Mucosa of descending colon (tissue), 3 donors: ENCODE measurements at regions not wholly inside any gene's neighbourhood (a gene's known extent, or its start where the extent isn't known, plus 50 kb on each side); places are given as distances from the start of the nearest gene placed in this dataset.

ENCODE experiments used
- ATAC-seq: fragments of 200-7000 bp; cut with Tn5 transposase; one replicate; pipeline ENCODE4 v1.9.1; 2020; ENCODE audit warnings: mild to moderate bottlenecking, moderate library complexity
- DNase-seq, 3 donors: peaks; one replicate each; pipeline ENCODE4 v3.0.0-alpha.2; 2020
- H3K36me3 ChIP-seq: fragments of 200-600 bp; one replicate; pipeline ENCODE4 v1.8.0; 2021; ENCODE audit warnings: low read depth, mild to moderate bottlenecking
- H3K4me1 ChIP-seq: fragments of 200-600 bp; one replicate; pipeline ENCODE4 v1.8.0; 2021; ENCODE audit warnings: low read depth, mild to moderate bottlenecking
- H3K4me3 ChIP-seq: fragments of 200-600 bp; one replicate; pipeline ENCODE4 v1.8.0; 2021; ENCODE audit warnings: mild to moderate bottlenecking
- H3K9me3 ChIP-seq: fragments of 200-600 bp; one replicate; pipeline ENCODE4 v1.8.0; 2021; ENCODE audit warnings: mild to moderate bottlenecking
- intact Hi-C, 2 donors: fragments of 100-400 bp; cut with DNase I in 1 of 2; cut with micrococcal nuclease in 1 of 2; formaldehyde crosslinking; loops; one replicate each; pipeline versions ENCODE4 v1.11.0 to v1.11.1; 2022; cut with DNase I, micrococcal nuclease
- TF ChIP-seq, protein P1 (sequence below): fragments of 200-600 bp; IDR thresholded peaks from one replicate; pipeline ENCODE4 v1.8.0; 2022; ENCODE audit warnings: antibody characterized with exemption, mild to moderate bottlenecking
- donor health status: DM: no; HTN: no; CAD: no; lungs with moderate emphysema.
- donor health status: DM: no; HTN: no; CAD: no.
- donor health status: DM: no; HTN: yes; CAD: no.

DNA sequence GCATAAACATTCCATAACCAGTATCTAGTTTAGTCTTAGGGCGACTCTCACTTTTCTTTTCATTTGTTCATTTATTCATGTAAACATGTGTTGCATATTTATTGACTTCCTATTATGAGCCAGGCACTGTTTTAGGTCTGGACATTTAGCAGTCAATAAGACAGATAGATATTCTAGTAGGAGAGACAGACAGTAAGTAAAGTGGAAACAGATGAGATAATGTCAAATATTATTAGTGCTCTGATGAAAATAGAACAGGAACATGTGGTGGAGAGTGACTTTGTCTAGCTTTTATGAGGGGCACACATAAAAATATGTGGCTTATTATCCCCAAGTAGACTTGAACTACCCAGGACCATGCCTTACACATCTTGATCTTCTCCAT, 193.0 kb downstream of the NDFIP2 start:
- DNase-seq = no peak
- no peaks in the 10 kb centered on the region for H3K36me3 ChIP-seq
- no peak for ATAC-seq
- no peaks in the 10 kb centered on the region for H3K9me3 ChIP-seq
- TF ChIP-seq, protein P1, sequence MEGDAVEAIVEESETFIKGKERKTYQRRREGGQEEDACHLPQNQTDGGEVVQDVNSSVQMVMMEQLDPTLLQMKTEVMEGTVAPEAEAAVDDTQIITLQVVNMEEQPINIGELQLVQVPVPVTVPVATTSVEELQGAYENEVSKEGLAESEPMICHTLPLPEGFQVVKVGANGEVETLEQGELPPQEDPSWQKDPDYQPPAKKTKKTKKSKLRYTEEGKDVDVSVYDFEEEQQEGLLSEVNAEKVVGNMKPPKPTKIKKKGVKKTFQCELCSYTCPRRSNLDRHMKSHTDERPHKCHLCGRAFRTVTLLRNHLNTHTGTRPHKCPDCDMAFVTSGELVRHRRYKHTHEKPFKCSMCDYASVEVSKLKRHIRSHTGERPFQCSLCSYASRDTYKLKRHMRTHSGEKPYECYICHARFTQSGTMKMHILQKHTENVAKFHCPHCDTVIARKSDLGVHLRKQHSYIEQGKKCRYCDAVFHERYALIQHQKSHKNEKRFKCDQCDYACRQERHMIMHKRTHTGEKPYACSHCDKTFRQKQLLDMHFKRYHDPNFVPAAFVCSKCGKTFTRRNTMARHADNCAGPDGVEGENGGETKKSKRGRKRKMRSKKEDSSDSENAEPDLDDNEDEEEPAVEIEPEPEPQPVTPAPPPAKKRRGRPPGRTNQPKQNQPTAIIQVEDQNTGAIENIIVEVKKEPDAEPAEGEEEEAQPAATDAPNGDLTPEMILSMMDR = no peak
- H3K4me1 ChIP-seq = no peaks in the 10 kb centered on the region
- H3K4me3 ChIP-seq = no peak overlapping the region
- intact Hi-C loops = no loop called here

- intact Hi-C loops = no loop called here
- H3K36me3 ChIP-seq = no peaks in the 10 kb centered on the region
- TF ChIP-seq, protein P1 = no peak
These were observed 192.5 kb downstream of the NDFIP2 start for GRCh38 chr13:79673310-79673992.

GRCh38 chr13:79671420-79671819, 190.5 kb downstream of the NDFIP2 start:
- no peaks in the 10 kb centered on the region for H3K9me3 ChIP-seq
- H3K4me3 ChIP-seq = no peak overlapping the region
- H3K36me3 ChIP-seq = no peaks in the 10 kb centered on the region
- ATAC-seq = no peak
- TF ChIP-seq, protein P1 = no peak
- no peaks in the 10 kb centered on the region for H3K4me1 ChIP-seq
- DNase-seq = no peak
- intact Hi-C loops = no loop called here

More at GRCh38 chr13:79673310-79673992, 192.5 kb downstream of the NDFIP2 start:
- Histone ChIP-seq H3K4me1 (no peaks in the 10 kb centered on the region), H3K9me3 (no peaks in the 10 kb centered on the region), H3K4me3 (no peak overlapping the region)
- ATAC-seq (no peak), DNase-seq (no peak)

DNA sequence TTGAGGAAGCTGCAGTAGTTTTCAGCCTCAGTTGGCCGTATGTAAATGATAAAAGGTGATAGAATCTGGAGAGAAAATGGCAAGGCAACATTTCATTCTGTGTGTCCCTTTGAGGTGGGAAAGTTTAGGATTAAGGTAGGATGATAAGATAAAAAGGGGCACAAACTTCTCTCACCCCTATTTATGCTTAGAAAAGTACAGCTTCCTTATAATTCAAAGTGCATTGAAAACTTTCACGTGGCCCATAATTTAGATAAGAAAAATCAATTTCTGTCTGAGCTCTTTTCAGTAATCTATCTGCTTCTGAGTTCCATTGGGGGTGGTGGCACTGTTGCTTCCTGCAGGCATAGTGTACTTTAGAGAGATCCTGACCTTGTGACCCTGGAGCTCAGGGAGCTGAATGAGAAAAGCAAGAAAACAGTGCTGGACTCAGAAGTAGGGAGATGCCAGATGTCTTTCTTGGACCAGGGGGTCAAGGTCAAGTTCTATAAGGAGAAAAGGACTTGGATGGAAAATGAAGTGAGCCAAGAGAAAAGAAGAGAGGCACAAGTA, 187.3 kb downstream of the NDFIP2 start:
- no peak for DNase-seq
- Histone ChIP-seq H3K4me3 (no peak overlapping the region), H3K9me3 (no peaks in the 10 kb centered on the region), H3K36me3 (no peaks in the 10 kb centered on the region), H3K4me1 (no peaks in the 10 kb centered on the region)
- intact Hi-C loops = no loop called here
- TF ChIP-seq, protein P1 = no peak
- no peak for ATAC-seq

DNA sequence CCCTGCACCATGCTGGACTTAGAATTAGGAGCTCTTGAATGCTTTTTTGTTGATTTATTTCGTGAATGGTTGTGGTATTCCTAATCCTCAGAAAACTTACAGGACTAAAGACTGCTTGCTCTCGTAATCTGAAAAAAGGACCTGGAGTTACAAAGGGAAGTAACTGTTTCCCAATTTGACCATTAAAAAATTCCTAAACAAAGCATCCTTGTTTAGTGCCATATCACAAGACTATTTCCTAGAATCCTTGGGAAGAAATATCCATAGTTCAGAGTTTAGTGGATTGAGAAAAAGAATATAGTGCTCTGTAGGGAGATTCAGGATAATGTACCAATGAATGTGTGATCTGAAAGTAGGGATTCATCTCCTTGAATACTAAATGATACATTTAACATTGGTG, 186.8 kb downstream of the NDFIP2 start:
- TF ChIP-seq, protein P1 = no peak
- Histone ChIP-seq H3K4me3 (no peak overlapping the region), H3K9me3 (no peaks in the 10 kb centered on the region), H3K36me3 (no peaks in the 10 kb centered on the region), H3K4me1 (no peaks in the 10 kb centered on the region)
- ATAC-seq (no peak), DNase-seq (no peak)
- intact Hi-C loops = no loop called here
